NCI-H1092 (cell line): ENCODE measurements at regions not wholly inside any gene's neighbourhood (a gene's known extent, or its start where the extent isn't known, plus 50 kb on each side); places are given as distances from the start of the nearest gene placed in this dataset.
A peak's percentile ranks its signal among the peaks of the same experiment; 100 is the strongest.

Source experiments
- DNase-seq: peaks from one replicate; lab custom pipeline; 2025; lab: John Stamatoyannopoulos, UW

- no peak for DNase-seq
Observed at GRCh38 chr20:52645822-52646221, 326.3 kb upstream of the TSHZ2 start.

GRCh38 chr20:52643034-52643433 lies 329.1 kb upstream of the TSHZ2 start:
- no peak for DNase-seq

- no peak for DNase-seq
Observed at GRCh38 chr20:52637201-52637600, 335.0 kb upstream of the TSHZ2 start.

GRCh38 chr20:52631469-52631868 lies 340.7 kb upstream of the TSHZ2 start:
- DNase-seq: no peak

GRCh38 chr20:52630138-52630537 lies 342.0 kb upstream of the TSHZ2 start:
- no peak for DNase-seq

- DNase-seq: no peak
Observed at GRCh38 chr20:52624281-52624680, 347.9 kb upstream of the TSHZ2 start.

GRCh38 chr20:52622081-52622480 lies 350.1 kb upstream of the TSHZ2 start:
- DNase-seq: no peak

GRCh38 chr20:52621401-52621800 lies 350.8 kb upstream of the TSHZ2 start:
- DNase-seq: no peak

- no peak for DNase-seq
Observed at GRCh38 chr20:52619671-52620070, 352.5 kb upstream of the TSHZ2 start.

GRCh38 chr20:52619101-52619500 lies 353.1 kb upstream of the TSHZ2 start:
- no peak for DNase-seq

GRCh38 chr20:52616629-52617028 lies 355.5 kb upstream of the TSHZ2 start:
- peak; percentile 18 for DNase-seq

GRCh38 chr20:52614051-52614863 lies 357.9 kb upstream of the TSHZ2 start:
- DNase-seq: no peak

- no peak for DNase-seq
Observed at GRCh38 chr20:52612046-52612632, 360.0 kb upstream of the TSHZ2 start.

GRCh38 chr20:52610749-52611148 lies 361.4 kb upstream of the TSHZ2 start:
- no peak for DNase-seq

- DNase-seq: no peak
Observed at GRCh38 chr20:52601295-52601971, 370.7 kb upstream of the TSHZ2 start.

- DNase-seq: no peak
Observed at GRCh38 chr20:52596256-52596655, 375.9 kb upstream of the TSHZ2 start.

- DNase-seq: no peak
Observed at GRCh38 chr20:52595518-52595917, 376.6 kb upstream of the TSHZ2 start.

GRCh38 chr20:52593654-52594053 lies 378.5 kb upstream of the TSHZ2 start:
- DNase-seq: no peak

GRCh38 chr20:52592567-52592966 lies 379.6 kb upstream of the TSHZ2 start:
- no peak for DNase-seq

GRCh38 chr20:52590100-52590499 lies 382.1 kb upstream of the TSHZ2 start:
- no peak for DNase-seq

GRCh38 chr20:52589251-52589812 lies 382.8 kb upstream of the TSHZ2 start:
- DNase-seq: no peak

GRCh38 chr20:52586660-52587059 lies 385.5 kb upstream of the TSHZ2 start:
- DNase-seq: no peak

GRCh38 chr20:52585333-52585732 lies 386.8 kb upstream of the TSHZ2 start:
- no peak for DNase-seq
